HepG2 (cell line): ENCODE measurements at regions not wholly inside any gene's neighbourhood (a gene's known extent, or its start where the extent isn't known, plus 50 kb on each side); places are given as distances from the start of the nearest gene placed in this dataset.

Source experiments
- ATAC-seq: fragments of 200-7000 bp; cut with Tn5 transposase; 3 replicates; pipeline ENCODE4 v1.9.1; 2020; ENCODE audit warnings: mild to moderate bottlenecking, moderate library complexity
- BruUV-seq: library from RNA; stranded (reverse); fragments of 400-500 nt; replicated peaks from 2 replicates; lab custom pipeline; 2021; lab: Mats Ljungman, UMichigan
- CTCF ChIA-PET: fragments of 300-600 bp; formaldehyde crosslinking; extraction: SDS; loops from one replicate; lab custom pipeline; 2021; ENCODE audit warnings: low total read pairs, inconsistent platforms, low intra/inter-chr PET ratio; lab: Yijun Ruan, JAX
- POLR2A ChIA-PET: fragments of 350-600 bp; sonication (Branson Sonifier 250); formaldehyde crosslinking; loops from one replicate; lab custom pipeline; 2020; ENCODE audit warnings: antibody characterized with exemption, inconsistent platforms; lab: Yijun Ruan, JAX
- DNase-seq: peaks from one replicate; pipeline ENCODE4 v3.0.0-alpha.2; 2015; ENCODE audit warnings: low spot score
- FAIRE-seq: peaks from 3 replicates; lab custom pipeline; 2011; peaks lifted over from hg19 to GRCh38; lab: Jason Lieb, UNC
- H2AFZ ChIP-seq: one replicate; pipeline ENCODE4 v1.6.1; 2011; ENCODE audit warnings: low read length, inconsistent platforms
- H3K27ac ChIP-seq: fragments of 300-600 bp; 3 replicates; pipeline ENCODE4 v1.8.0; 2011; ENCODE audit warnings: mixed run types, mild to moderate bottlenecking, mixed read lengths, low read length, inconsistent platforms; ENCODE audit not compliant: insufficient read depth; ENCODE audit errors: extremely low read length
- H3K27me3 ChIP-seq, 2 experiments: fragments of 200-600 bp in 1 of 2; 2 replicates in 1 of 2; 3 replicates in 1 of 2; pipeline versions ENCODE4 v1.6.0 to v1.8.0; 2011; ENCODE audit warnings: low read length in 2 of 2, mild to moderate bottlenecking in 2 of 2, moderate library complexity in 2 of 2, inconsistent platforms in 1 of 2; ENCODE audit not compliant: insufficient read depth in 2 of 2, control insufficient read depth in 1 of 2
- H3K36me3 ChIP-seq, 2 experiments: fragments of 200-600 bp in 1 of 2; replicated peaks in 1 of 2; 2 replicates in 1 of 2; 3 replicates in 1 of 2; pipeline versions ENCODE4 v1.5.1 to v1.8.0; 2011; ENCODE audit warnings: low read length in 2 of 2, inconsistent platforms in 1 of 2; ENCODE audit not compliant: insufficient read depth in 2 of 2, control insufficient read depth in 1 of 2
- H3K4me1 ChIP-seq: 2 replicates; pipeline ENCODE4 v1.5.1; 2012; ENCODE audit warnings: low read length, inconsistent platforms; ENCODE audit not compliant: insufficient read depth
- H3K4me2 ChIP-seq: 2 replicates; pipeline ENCODE4 v1.6.0; 2011; ENCODE audit warnings: low read depth, low read length, inconsistent platforms
- H3K4me3 ChIP-seq, 3 experiments: fragments of 200-600 bp in 1 of 3; sonication (generic), shearing (Covaris generic) in 1 of 3; replicated peaks in 1 of 3; 2 replicates each; pipeline ENCODE4 v1.5.1; 2011 to 2016; ENCODE audit warnings: low read length in 3 of 3, inconsistent platforms in 2 of 3, low read depth in 2 of 3, mild to moderate bottlenecking in 2 of 3, control low read depth in 1 of 3, mixed read lengths in 1 of 3; ENCODE audit not compliant: insufficient read depth in 1 of 3
- H3K79me2 ChIP-seq: one replicate; pipeline ENCODE4 v1.6.1; 2011; ENCODE audit warnings: low read length, inconsistent platforms; ENCODE audit not compliant: insufficient read depth
- H3K9ac ChIP-seq: 2 replicates; pipeline ENCODE4 v1.6.0; 2011; ENCODE audit warnings: mild to moderate bottlenecking, low read depth, low read length, inconsistent platforms; ENCODE audit not compliant: insufficient read depth
- H3K9me3 ChIP-seq: 2 replicates; pipeline ENCODE4 v1.5.1; 2012; ENCODE audit warnings: mild to moderate bottlenecking, low read length
- H4K20me1 ChIP-seq: 2 replicates; pipeline ENCODE4 v1.6.0; 2011; ENCODE audit warnings: inconsistent platforms, mild to moderate bottlenecking, low read length, moderate library complexity; ENCODE audit not compliant: insufficient read depth
- ARID5B ChIP-seq: IDR thresholded peaks from 2 replicates; pipeline ENCODE4 v1.4.0; 2020; ENCODE audit warnings: mild to moderate bottlenecking, missing genetic modification reagents
- EZH2 ChIP-seq: conservative IDR thresholded peaks from 2 replicates; pipeline ENCODE4 v1.6.1; 2012; ENCODE audit warnings: mild to moderate bottlenecking, low read depth, low read length, moderate library complexity
- NFAT5 ChIP-seq: sonication (generic); formaldehyde crosslinking; IDR thresholded peaks from 2 replicates; pipeline ENCODE4 v1.4.0; 2020; ENCODE audit warnings: missing genetic modification reagents
- TAF1 ChIP-seq: sonication (generic); formaldehyde crosslinking; IDR thresholded peaks from 2 replicates; pipeline ENCODE4 v1.4.0; 2020; ENCODE audit warnings: missing genetic modification reagents
- ZNF678 ChIP-seq: sonication (generic); formaldehyde crosslinking; IDR thresholded peaks from 2 replicates; pipeline ENCODE4 v1.4.0; 2020; ENCODE audit warnings: mild to moderate bottlenecking, missing genetic modification reagents
- WGBS: methylation state at CpG from one replicate; pipeline ENCODE4 v1.1.6; 2017; ENCODE audit warnings: low lambda C conversion rate; 5-methylcytosine and 5-hydroxymethylcytosine counted together
- in situ Hi-C: cut with HindIII; loops from 2 replicates; pipeline ENCODE4 v1.10.0; 2017; ENCODE audit warnings: low pct_unique_long_range_greater_than_20kb; ENCODE audit not compliant: extremely low pct_ligation_motif_present
- intact Hi-C: fragments of 100-400 bp; cut with micrococcal nuclease; formaldehyde crosslinking; loops from one replicate; pipeline ENCODE4 v1.10.0; 2022; ENCODE audit not compliant: unreplicated experiment

- intact Hi-C loops: loop anchor here (10.0 kb wide), 1 partner anchor 155 kb away; no protein-coding TSS in a partner anchor
- no peak overlapping the region for H2AFZ ChIP-seq
- H3K79me2 ChIP-seq: no peaks in the 10 kb centered on the region
- no peak overlapping the region for H3K4me3 ChIP-seq
- no peak overlapping the region for H3K4me2 ChIP-seq
- 3% methylated on average over 1 of the region's 1 CpG for WGBS
- no peak overlapping the region for H3K9ac ChIP-seq
- no peak overlapping the region for H3K27ac ChIP-seq
- no peaks in the 10 kb centered on the region for H3K36me3 ChIP-seq
- no peak for ATAC-seq
- in situ Hi-C loops: no loop called here
- POLR2A ChIA-PET: no interaction called here
- no peak for FAIRE-seq
- H3K4me1 ChIP-seq: no peaks in the 10 kb centered on the region
- H3K9me3 ChIP-seq: no peaks in the 10 kb centered on the region
- BruUV-seq: no TSS peak
- CTCF ChIA-PET: no interaction called here
- no peak for TF ChIP-seq NFAT5
- no peak for TF ChIP-seq EZH2
- TF ChIP-seq ARID5B (CRISPR knock-in tag): no peak
- no peak for TF ChIP-seq TAF1
- TF ChIP-seq ZNF678 (CRISPR knock-in tag): no peak
- TF ChIP-seq, all 625 proteins: peak for 0
- H3K27me3 ChIP-seq: no peaks in the 10 kb centered on the region
- DNase-seq: no peak
- no peaks in the 10 kb centered on the region for H4K20me1 ChIP-seq
Observed at GRCh38 chr2:18219676-18220075, 340.8 kb downstream of the RDH14 start.
